HCT116 (cell line): ENCODE measurements at regions not wholly inside any gene's neighbourhood (a gene's known extent, or its start where the extent isn't known, plus 50 kb on each side); places are given as distances from the start of the nearest gene placed in this dataset.

Experiments used
- CEBPB ChIP-seq: IDR thresholded peaks from 2 replicates; pipeline ENCODE4 v1.6.1; 2012; ENCODE audit warnings: low read depth
- EGR1 ChIP-seq: IDR thresholded peaks from 2 replicates; pipeline ENCODE4 v1.6.1; 2012; ENCODE audit warnings: low read depth
- EZH2 ChIP-seq: fragments of 200-600 bp; sonication (generic); IDR thresholded peaks from 2 replicates; pipeline ENCODE4 v1.6.1; 2017; ENCODE audit warnings: antibody characterized with exemption, mixed run types
- EZH2phosphoT487 ChIP-seq: fragments of 200-600 bp; IDR thresholded peaks from 2 replicates; pipeline ENCODE4 v1.6.1; 2018; ENCODE audit warnings: antibody characterized with exemption, borderline replicate concordance
- JUND ChIP-seq: IDR thresholded peaks from 2 replicates; pipeline ENCODE4 v1.6.1; 2012
- POLR2A ChIP-seq: IDR thresholded peaks from 2 replicates; pipeline ENCODE4 v1.7.0; 2011; ENCODE audit warnings: borderline replicate concordance; ENCODE audit not compliant: insufficient read depth, insufficient read length; ENCODE audit errors: extremely low read depth
- POLR2AphosphoS5 ChIP-seq: IDR thresholded peaks from 2 replicates; pipeline ENCODE4 v1.6.1; 2011; ENCODE audit warnings: mild to moderate bottlenecking, low read depth, low read length, moderate library complexity
- RAD21 ChIP-seq: IDR thresholded peaks from 2 replicates; pipeline ENCODE4 v1.6.1; 2012; ENCODE audit warnings: low read depth, mild to moderate bottlenecking
- SIN3A ChIP-seq: IDR thresholded peaks from 2 replicates; pipeline ENCODE4 v1.6.1; 2012; ENCODE audit warnings: low read depth
- SP1 ChIP-seq: IDR thresholded peaks from 2 replicates; pipeline ENCODE4 v1.6.1; 2012; ENCODE audit warnings: low read depth
- YY1 ChIP-seq: IDR thresholded peaks from 2 replicates; pipeline ENCODE4 v1.6.1; 2011; ENCODE audit warnings: low read length, low read depth, moderate library complexity, mild to moderate bottlenecking; ENCODE audit not compliant: insufficient replicate concordance; ENCODE audit errors: extremely low read depth
- TF ChIP-seq, protein P1 (sequence below), 3 experiments: fragments of 200-600 bp in 1 of 3; sonication (generic) in 1 of 3; IDR thresholded peaks in 2 of 3; conservative IDR thresholded peaks in 1 of 3; 2 replicates each; pipeline ENCODE4 v1.5.1; 2012 to 2017; ENCODE audit warnings: low read depth in 2 of 3, low read length in 2 of 3, antibody characterized with exemption in 1 of 3, borderline replicate concordance in 1 of 3, control low read depth in 1 of 3, mild to moderate bottlenecking in 1 of 3, mixed read lengths in 1 of 3, mixed run types in 1 of 3, moderate library complexity in 1 of 3; ENCODE audit not compliant: insufficient read depth in 1 of 3
- TF ChIP-seq, protein P2 (sequence below): IDR thresholded peaks from 2 replicates; pipeline ENCODE4 v1.6.1; 2012; ENCODE audit warnings: low read depth
- TF ChIP-seq, protein P3 (sequence below): IDR thresholded peaks from 2 replicates; pipeline ENCODE4 v1.6.1; 2012

DNA sequence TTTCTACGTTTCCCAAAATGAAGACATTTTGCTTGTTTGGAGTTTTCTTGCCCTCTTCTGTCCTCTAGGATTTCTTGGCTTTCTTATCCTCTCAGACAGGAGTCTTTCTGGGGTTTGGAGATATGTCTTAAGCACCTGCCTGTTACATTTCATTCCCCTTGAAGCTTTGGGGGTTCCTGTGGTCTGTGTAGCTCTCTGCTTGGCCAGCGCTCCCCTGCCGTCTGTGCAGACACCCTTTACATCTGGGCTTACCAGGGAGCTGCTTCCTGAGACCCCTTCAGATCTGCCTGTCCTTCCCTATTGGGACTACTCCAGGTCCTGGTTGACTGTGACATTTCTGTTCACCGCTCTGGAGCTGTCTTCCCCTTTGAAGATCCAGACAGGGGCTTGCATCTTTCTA is 171.9 kb upstream of the CSF3R start:
- TF ChIP-seq, protein P1, sequence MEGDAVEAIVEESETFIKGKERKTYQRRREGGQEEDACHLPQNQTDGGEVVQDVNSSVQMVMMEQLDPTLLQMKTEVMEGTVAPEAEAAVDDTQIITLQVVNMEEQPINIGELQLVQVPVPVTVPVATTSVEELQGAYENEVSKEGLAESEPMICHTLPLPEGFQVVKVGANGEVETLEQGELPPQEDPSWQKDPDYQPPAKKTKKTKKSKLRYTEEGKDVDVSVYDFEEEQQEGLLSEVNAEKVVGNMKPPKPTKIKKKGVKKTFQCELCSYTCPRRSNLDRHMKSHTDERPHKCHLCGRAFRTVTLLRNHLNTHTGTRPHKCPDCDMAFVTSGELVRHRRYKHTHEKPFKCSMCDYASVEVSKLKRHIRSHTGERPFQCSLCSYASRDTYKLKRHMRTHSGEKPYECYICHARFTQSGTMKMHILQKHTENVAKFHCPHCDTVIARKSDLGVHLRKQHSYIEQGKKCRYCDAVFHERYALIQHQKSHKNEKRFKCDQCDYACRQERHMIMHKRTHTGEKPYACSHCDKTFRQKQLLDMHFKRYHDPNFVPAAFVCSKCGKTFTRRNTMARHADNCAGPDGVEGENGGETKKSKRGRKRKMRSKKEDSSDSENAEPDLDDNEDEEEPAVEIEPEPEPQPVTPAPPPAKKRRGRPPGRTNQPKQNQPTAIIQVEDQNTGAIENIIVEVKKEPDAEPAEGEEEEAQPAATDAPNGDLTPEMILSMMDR (IDR thresholded peaks at IDR 0.05 in 2 of 3, conservative IDR thresholded peaks at IDR 0.05 in 1 of 3; ENCODE audit: borderline replicate concordance in 1 of 3, insufficient read depth in 1 of 3, low read depth in 2 of 3, low read length in 2 of 3) = no peak
- TF ChIP-seq POLR2AphosphoS5 = no peak
- TF ChIP-seq, protein P2, sequence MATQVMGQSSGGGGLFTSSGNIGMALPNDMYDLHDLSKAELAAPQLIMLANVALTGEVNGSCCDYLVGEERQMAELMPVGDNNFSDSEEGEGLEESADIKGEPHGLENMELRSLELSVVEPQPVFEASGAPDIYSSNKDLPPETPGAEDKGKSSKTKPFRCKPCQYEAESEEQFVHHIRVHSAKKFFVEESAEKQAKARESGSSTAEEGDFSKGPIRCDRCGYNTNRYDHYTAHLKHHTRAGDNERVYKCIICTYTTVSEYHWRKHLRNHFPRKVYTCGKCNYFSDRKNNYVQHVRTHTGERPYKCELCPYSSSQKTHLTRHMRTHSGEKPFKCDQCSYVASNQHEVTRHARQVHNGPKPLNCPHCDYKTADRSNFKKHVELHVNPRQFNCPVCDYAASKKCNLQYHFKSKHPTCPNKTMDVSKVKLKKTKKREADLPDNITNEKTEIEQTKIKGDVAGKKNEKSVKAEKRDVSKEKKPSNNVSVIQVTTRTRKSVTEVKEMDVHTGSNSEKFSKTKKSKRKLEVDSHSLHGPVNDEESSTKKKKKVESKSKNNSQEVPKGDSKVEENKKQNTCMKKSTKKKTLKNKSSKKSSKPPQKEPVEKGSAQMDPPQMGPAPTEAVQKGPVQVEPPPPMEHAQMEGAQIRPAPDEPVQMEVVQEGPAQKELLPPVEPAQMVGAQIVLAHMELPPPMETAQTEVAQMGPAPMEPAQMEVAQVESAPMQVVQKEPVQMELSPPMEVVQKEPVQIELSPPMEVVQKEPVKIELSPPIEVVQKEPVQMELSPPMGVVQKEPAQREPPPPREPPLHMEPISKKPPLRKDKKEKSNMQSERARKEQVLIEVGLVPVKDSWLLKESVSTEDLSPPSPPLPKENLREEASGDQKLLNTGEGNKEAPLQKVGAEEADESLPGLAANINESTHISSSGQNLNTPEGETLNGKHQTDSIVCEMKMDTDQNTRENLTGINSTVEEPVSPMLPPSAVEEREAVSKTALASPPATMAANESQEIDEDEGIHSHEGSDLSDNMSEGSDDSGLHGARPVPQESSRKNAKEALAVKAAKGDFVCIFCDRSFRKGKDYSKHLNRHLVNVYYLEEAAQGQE = no peak
- no peak for TF ChIP-seq POLR2A
- no peak for TF ChIP-seq RAD21
- no peak for TF ChIP-seq EGR1
- TF ChIP-seq EZH2 = no peak
- TF ChIP-seq CEBPB = no peak
- TF ChIP-seq SP1 = no peak
- no peak for TF ChIP-seq SIN3A
- no peak for TF ChIP-seq YY1
- no peak for TF ChIP-seq JUND
- no peak for TF ChIP-seq EZH2phosphoT487
- TF ChIP-seq, protein P3, sequence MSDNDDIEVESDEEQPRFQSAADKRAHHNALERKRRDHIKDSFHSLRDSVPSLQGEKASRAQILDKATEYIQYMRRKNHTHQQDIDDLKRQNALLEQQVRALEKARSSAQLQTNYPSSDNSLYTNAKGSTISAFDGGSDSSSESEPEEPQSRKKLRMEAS = no peak
